Sigmoid colon (tissue), 3 donors: ENCODE measurements at regions not wholly inside any gene's neighbourhood (a gene's known extent, or its start where the extent isn't known, plus 50 kb on each side); places are given as distances from the start of the nearest gene placed in this dataset.

Source experiments
- CTCF ChIP-seq, 4 experiments: fragments of 450-650 bp in 3 of 4; fragments of 200-600 bp in 1 of 4; IDR thresholded peaks; one replicate each; pipeline ENCODE4 v1.5.1; 2016 to 2019; ENCODE audit warnings: antibody characterized with exemption in 4 of 4, mild to moderate bottlenecking in 3 of 4, moderate library complexity in 2 of 4
- POLR2A ChIP-seq, 2 donors: fragments of 450-650 bp; IDR thresholded peaks; one replicate each; pipeline ENCODE4 v1.6.1; 2016; ENCODE audit warnings: antibody characterized with exemption in 2 of 2, mild to moderate bottlenecking in 2 of 2, moderate library complexity in 2 of 2

GRCh38 chr16:48053418-48053745, 102.4 kb downstream of the ABCC12 start:
- no peak for TF ChIP-seq POLR2A (IDR thresholded peaks at IDR 0.05)
- TF ChIP-seq CTCF (IDR thresholded peaks at IDR 0.05): no peak
